ENCODE measurements at regions not wholly inside any gene's neighbourhood (a gene's known extent, or its start where the extent isn't known, plus 50 kb on each side); places are given as distances from the start of the nearest gene placed in this dataset.

DNA sequence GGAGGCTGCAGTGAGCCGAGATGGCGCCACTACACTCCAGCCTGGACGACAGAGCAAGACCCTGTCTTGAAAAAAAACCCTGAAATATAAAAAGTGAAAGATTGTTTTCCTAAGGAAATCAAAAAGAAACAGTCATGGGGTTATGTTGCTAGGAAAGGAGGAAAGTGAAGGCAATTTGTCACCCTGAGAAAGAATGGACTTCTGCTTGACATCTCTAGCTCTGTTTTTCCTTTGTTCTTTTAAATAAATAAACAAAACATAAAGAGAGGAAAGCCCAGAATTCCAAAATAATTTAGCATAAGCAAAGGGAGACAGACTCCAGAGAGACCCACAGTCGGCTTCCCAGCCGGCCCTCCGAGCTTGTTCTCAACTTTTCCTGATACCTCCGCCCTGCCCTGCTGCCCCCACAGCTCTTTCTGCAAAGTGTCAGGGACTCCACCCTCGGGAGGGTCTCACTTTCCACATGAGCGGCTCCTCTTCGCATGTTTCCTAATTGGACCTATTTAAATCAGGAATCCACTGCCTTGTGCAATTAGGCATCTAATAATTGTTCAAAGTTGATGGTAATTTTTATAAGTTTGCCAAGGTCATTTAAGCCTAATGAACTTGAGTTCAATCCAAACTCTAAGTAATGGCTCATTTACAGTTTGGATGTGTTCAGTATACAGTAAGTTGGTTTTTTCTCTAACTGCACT, 49.8 kb upstream of the COPS8 start:
- TF ChIP-seq CTBP1 (IDR thresholded peaks at IDR 0.05; ENCODE audit: borderline replicate concordance) (no peak), TARDBP (IDR thresholded peaks at IDR 0.05) (no peak), ZNF384 (IDR thresholded peaks at IDR 0.05) (no peak), SP1 (IDR thresholded peaks at IDR 0.05) (no peak), BHLHE40 (IDR thresholded peaks at IDR 0.05; ENCODE audit: borderline replicate concordance) (no peak), ELF4 (IDR thresholded peaks at IDR 0.05) (no peak), NFRKB (IDR thresholded peaks at IDR 0.05) (no peak), FOXK2 (IDR thresholded peaks at IDR 0.05) (no peak), SUZ12 (IDR thresholded peaks at IDR 0.05) (no peak), L3MBTL2 (conservative IDR thresholded peaks at IDR 0.05) (no peak), LEF1 (IDR thresholded peaks at IDR 0.05; ENCODE audit: borderline replicate concordance) (no peak), FOXM1 (IDR thresholded peaks at IDR 0.05; ENCODE audit: borderline replicate concordance) (no peak)
- TF ChIP-seq, protein P1, sequence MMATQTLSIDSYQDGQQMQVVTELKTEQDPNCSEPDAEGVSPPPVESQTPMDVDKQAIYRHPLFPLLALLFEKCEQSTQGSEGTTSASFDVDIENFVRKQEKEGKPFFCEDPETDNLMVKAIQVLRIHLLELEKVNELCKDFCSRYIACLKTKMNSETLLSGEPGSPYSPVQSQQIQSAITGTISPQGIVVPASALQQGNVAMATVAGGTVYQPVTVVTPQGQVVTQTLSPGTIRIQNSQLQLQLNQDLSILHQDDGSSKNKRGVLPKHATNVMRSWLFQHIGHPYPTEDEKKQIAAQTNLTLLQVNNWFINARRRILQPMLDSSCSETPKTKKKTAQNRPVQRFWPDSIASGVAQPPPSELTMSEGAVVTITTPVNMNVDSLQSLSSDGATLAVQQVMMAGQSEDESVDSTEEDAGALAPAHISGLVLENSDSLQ (IDR thresholded peaks at IDR 0.05), result no peak

Measured in HEK293T (cell line).